ENCODE measurements at regions not wholly inside any gene's neighbourhood (a gene's known extent, or its start where the extent isn't known, plus 50 kb on each side); places are given as distances from the start of the nearest gene placed in this dataset.

DNA sequence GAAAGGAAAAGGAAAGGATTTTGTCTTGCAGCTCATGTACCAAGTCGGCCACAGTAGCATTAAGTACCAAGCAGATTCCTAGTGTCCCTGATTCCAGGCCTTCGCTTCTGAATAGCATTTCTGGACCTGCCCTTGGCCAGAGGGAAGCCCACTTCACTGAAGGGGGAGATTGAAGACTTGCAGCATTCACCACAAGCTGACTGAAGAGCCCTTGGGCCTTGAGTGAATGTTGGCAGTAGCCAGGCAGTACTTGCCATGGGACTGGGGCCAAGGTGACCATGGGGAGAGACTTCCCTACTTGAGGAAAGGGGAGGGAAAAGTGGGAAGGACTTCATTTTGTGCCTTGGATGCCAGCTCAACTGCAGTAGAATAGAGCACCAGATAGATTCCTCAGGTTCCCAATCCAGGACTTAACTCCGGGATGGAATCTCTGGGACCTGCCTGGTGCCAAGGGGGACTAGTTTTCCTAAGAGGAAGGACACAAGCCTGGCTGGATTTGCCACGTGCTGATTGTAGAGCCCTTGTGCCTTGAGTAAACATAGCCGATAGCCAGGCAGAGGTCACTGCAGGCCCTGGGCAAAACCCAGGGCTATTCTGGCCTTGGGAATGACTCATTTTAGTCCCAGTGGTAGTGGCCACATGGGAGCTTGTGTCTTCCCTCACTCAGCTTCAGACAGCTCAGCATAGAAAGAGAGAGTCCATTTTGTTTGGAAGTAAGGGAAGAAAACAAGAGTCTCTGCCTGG is 141.7 kb upstream of the KCND2 start:
- Histone ChIP-seq H3K36me3 (ENCODE audit: insufficient read depth, low read length, poor library complexity, severe bottlenecking) (no peaks in the 10 kb centered on the region), H3K27me3 (replicated peaks; ENCODE audit: insufficient read depth, low read depth, low read length, poor library complexity) (no peaks in the 10 kb centered on the region), H3K4me3 (ENCODE audit: low read depth, low read length, poor library complexity, severe bottlenecking) (no peak overlapping the region), H3K4me1 (ENCODE audit: insufficient read depth, low read length, poor library complexity, severe bottlenecking) (no peaks in the 10 kb centered on the region), H3K27ac (ENCODE audit: low read depth, low read length, poor library complexity, severe bottlenecking) (no peak overlapping the region), H3K9me3 (ENCODE audit: low read depth, low read length, poor library complexity, severe bottlenecking) (no peaks in the 10 kb centered on the region)
- CTCF ChIA-PET = no interaction called here
- no TSS peak for BruUV-seq (replicated peaks)
- intact Hi-C loops (cut with micrococcal nuclease; ENCODE audit: unreplicated experiment) = no loop called here
- POLR2A ChIA-PET (ENCODE audit: low non-redundant PET) = no interaction called here
- DNase-seq (ENCODE audit: low spot score) = no peak
- TF ChIP-seq, protein P1, sequence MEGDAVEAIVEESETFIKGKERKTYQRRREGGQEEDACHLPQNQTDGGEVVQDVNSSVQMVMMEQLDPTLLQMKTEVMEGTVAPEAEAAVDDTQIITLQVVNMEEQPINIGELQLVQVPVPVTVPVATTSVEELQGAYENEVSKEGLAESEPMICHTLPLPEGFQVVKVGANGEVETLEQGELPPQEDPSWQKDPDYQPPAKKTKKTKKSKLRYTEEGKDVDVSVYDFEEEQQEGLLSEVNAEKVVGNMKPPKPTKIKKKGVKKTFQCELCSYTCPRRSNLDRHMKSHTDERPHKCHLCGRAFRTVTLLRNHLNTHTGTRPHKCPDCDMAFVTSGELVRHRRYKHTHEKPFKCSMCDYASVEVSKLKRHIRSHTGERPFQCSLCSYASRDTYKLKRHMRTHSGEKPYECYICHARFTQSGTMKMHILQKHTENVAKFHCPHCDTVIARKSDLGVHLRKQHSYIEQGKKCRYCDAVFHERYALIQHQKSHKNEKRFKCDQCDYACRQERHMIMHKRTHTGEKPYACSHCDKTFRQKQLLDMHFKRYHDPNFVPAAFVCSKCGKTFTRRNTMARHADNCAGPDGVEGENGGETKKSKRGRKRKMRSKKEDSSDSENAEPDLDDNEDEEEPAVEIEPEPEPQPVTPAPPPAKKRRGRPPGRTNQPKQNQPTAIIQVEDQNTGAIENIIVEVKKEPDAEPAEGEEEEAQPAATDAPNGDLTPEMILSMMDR (conservative IDR thresholded peaks at IDR 0.05; ENCODE audit: low read depth, low read length) = no peak
- no peak for TF ChIP-seq EZH2 (IDR thresholded peaks at IDR 0.05; ENCODE audit: borderline replicate concordance, low read depth, low read length, poor library complexity, severe bottlenecking)

DNA sequence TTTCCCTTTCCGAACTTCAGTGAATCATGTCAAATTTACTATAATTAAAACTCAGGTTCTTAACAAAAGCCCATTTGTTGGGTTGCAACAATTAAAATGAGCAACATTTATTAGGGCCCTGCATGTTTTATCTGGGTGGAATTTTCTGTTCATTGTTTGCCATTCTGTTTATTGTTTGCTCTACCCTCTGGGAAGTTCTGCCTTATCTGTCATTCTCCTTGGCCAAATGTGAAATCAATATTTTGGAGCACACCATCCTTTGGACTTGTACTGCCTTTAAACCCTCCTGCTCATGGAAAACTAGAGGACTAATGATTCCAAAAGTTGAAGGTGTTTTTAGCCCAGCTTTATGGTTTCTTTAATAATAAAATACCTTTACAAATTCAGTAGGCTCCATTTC is 134.5 kb upstream of the KCND2 start:
- BruUV-seq (replicated peaks) = no TSS peak
- TF ChIP-seq, protein P1 (conservative IDR thresholded peaks at IDR 0.05; ENCODE audit: low read depth, low read length) = no peak
- no peak for TF ChIP-seq EZH2 (IDR thresholded peaks at IDR 0.05; ENCODE audit: borderline replicate concordance, low read depth, low read length, poor library complexity, severe bottlenecking)
- intact Hi-C loops (cut with micrococcal nuclease; ENCODE audit: unreplicated experiment) = no loop called here
- no peak overlapping the region for H3K4me3 ChIP-seq (ENCODE audit: low read depth, low read length, poor library complexity, severe bottlenecking)
- ChIA-PET POLR2A (ENCODE audit: low non-redundant PET) (no interaction called here), CTCF (no interaction called here)
- no peaks in the 10 kb centered on the region for H3K36me3 ChIP-seq (ENCODE audit: insufficient read depth, low read length, poor library complexity, severe bottlenecking)
- H3K4me1 ChIP-seq (ENCODE audit: insufficient read depth, low read length, poor library complexity, severe bottlenecking) = no peaks in the 10 kb centered on the region
- no peaks in the 10 kb centered on the region for H3K27me3 ChIP-seq (replicated peaks; ENCODE audit: insufficient read depth, low read depth, low read length, poor library complexity)
- no peaks in the 10 kb centered on the region for H3K9me3 ChIP-seq (ENCODE audit: low read depth, low read length, poor library complexity, severe bottlenecking)
- H3K27ac ChIP-seq (ENCODE audit: low read depth, low read length, poor library complexity, severe bottlenecking) = no peak overlapping the region
- DNase-seq (ENCODE audit: low spot score) = no peak

DNA sequence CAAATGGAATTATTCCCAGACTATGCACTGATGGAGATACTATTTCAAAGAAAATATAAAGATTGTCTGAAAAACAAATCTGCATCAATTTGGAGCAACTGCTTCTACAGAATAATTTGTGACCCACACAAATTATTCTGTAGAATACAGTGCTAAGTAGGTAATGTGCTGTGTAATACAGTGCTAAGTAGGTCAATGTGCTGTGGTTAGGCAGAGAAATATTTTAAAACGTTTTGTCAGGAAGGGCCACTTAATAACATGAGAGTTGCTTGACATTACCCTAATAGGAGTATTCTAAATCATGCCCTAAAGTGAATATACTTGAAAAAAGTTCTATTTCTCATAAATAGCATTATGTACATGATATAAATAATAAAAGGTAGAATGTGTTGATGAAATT is 116.5 kb upstream of the KCND2 start:
- intact Hi-C loops (cut with micrococcal nuclease; ENCODE audit: unreplicated experiment) = no loop called here
- CTCF ChIA-PET = no interaction called here
- no peak for DNase-seq (ENCODE audit: low spot score)
- Histone ChIP-seq H3K4me3 (ENCODE audit: low read depth, low read length, poor library complexity, severe bottlenecking) (no peak overlapping the region), H3K27me3 (replicated peaks; ENCODE audit: insufficient read depth, low read depth, low read length, poor library complexity) (no peaks in the 10 kb centered on the region), H3K4me1 (ENCODE audit: insufficient read depth, low read length, poor library complexity, severe bottlenecking) (no peaks in the 10 kb centered on the region), H3K27ac (ENCODE audit: low read depth, low read length, poor library complexity, severe bottlenecking) (no peak overlapping the region), H3K9me3 (ENCODE audit: low read depth, low read length, poor library complexity, severe bottlenecking) (no peaks in the 10 kb centered on the region), H3K36me3 (ENCODE audit: insufficient read depth, low read length, poor library complexity, severe bottlenecking) (no peaks in the 10 kb centered on the region)
- TF ChIP-seq, protein P1 (conservative IDR thresholded peaks at IDR 0.05; ENCODE audit: low read depth, low read length) = no peak
- TF ChIP-seq EZH2 (IDR thresholded peaks at IDR 0.05; ENCODE audit: borderline replicate concordance, low read depth, low read length, poor library complexity, severe bottlenecking) = no peak
- no TSS peak for BruUV-seq (replicated peaks)
- POLR2A ChIA-PET (ENCODE audit: low non-redundant PET) = no interaction called here

All from A673 (cell line).